ENCODE measurements at regions not wholly inside any gene's neighbourhood (a gene's known extent, or its start where the extent isn't known, plus 50 kb on each side); places are given as distances from the start of the nearest gene placed in this dataset.

GRCh38 chr7:35524112-35524804, 170.7 kb downstream of the HERPUD2 start:
- ATAC-seq (replicated peaks) = no peak
- H3K4me3 Mint-ChIP-seq = no peak overlapping the region
- H3K36me3 Mint-ChIP-seq = no peaks in the 10 kb centered on the region
- H3K4me1 Mint-ChIP-seq = peaks cover 2 to 7% of the 10 kb centered on the region in 2 donors
- no peak overlapping the region for H3K27ac Mint-ChIP-seq
- DNase-seq = no peak
- peaks cover 35 to 46% of the 10 kb centered on the region in 2 donors for H3K27me3 Mint-ChIP-seq
- H3K9me3 Mint-ChIP-seq = no peaks in the 10 kb centered on the region

- Mint-ChIP-seq H3K27me3 (peaks cover 37 to 48% of the 10 kb centered on the region in 2 donors), H3K4me3 (no peak overlapping the region), H3K4me1 (peaks cover 2 to 7% of the 10 kb centered on the region in 2 donors), H3K27ac (no peak overlapping the region), H3K36me3 (no peaks in the 10 kb centered on the region), H3K9me3 (no peaks in the 10 kb centered on the region)
- DNase-seq = no peak
- no peak for ATAC-seq (replicated peaks)
Measured at GRCh38 chr7:35523292-35523691, 171.6 kb downstream of the HERPUD2 start.

- no peak overlapping the region for H3K27ac Mint-ChIP-seq
- DNase-seq = no peak
- no peak for ATAC-seq (replicated peaks)
- peaks cover 2 to 7% of the 10 kb centered on the region in 2 donors for H3K4me1 Mint-ChIP-seq
- no peaks in the 10 kb centered on the region for H3K9me3 Mint-ChIP-seq
- no peaks in the 10 kb centered on the region for H3K36me3 Mint-ChIP-seq
- no peak overlapping the region for H3K4me3 Mint-ChIP-seq
- peaks cover 40 to 45% of the 10 kb centered on the region in 2 donors for H3K27me3 Mint-ChIP-seq
Measured at GRCh38 chr7:35522697-35523096, 172.2 kb downstream of the HERPUD2 start.

DNA sequence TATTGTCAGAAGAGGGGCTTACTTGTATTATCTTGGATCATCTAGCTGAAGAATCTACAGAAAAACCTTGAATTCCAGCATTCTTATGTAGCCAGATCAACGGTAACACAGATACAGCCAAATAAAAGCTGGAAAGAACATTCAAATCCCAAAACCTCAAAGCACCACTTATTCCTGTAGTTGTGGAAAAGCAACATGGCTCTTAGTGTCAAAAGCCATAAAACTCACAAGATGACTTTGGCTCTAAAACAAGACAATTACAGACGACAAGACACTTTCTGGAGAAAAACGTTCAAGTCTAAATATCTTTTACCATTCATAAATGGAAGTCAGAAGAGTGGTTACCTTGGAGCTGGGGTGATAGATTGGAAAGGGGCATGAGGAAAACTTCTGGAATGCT, 173.0 kb downstream of the HERPUD2 start:
- Mint-ChIP-seq H3K4me1 (peaks cover 2 to 7% of the 10 kb centered on the region in 2 donors), H3K36me3 (no peaks in the 10 kb centered on the region), H3K27ac (no peak overlapping the region), H3K9me3 (no peaks in the 10 kb centered on the region), H3K4me3 (no peak overlapping the region), H3K27me3 (peaks cover 36 to 41% of the 10 kb centered on the region in 2 donors)
- no peak for DNase-seq
- no peak for ATAC-seq (replicated peaks)

DNA sequence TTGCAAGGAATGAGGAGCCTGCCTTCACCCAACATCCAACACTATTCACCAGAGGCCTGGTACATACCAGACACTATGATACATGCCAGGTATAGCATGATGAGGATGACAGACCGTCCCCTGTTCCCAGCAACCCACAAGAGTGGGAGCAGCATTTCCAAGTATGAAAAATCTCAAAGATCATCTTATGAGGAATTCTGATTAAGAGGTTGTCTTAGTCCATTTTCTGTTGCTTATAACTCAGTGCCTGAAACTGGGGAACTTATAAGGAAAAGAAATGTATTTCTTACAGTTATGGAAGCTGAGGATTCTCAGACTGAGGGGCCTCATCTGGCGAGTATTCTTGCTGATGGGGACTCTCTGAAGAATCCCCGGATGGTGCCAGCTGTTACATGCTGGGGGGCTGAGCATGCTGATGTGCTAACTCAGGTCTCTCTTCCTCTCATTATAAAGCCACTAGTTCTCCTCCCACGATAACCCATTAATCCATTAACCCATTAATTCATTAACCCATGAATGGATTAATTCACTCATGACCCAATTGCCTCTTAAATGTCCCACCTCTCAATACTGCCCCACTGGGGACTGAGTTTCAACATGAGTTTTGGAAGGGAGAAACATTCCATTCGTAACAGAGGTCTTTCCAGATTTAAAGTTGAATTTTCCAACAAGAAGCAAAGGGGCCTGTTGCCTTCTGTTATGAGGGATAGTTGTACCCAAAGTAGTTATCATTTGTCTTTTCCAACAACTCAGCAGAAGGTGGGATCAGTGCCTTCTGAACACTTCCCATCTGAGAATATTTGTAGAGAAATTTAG, 173.9 kb downstream of the HERPUD2 start:
- Mint-ChIP-seq H3K9me3 (no peaks in the 10 kb centered on the region), H3K27ac (no peak overlapping the region), H3K27me3 (peaks cover 29 to 34% of the 10 kb centered on the region in 2 donors), H3K36me3 (no peaks in the 10 kb centered on the region), H3K4me3 (no peak overlapping the region), H3K4me1 (peaks cover 2 to 7% of the 10 kb centered on the region in 2 donors)
- DNase-seq = no peak
- ATAC-seq (replicated peaks) = no peak

GRCh38 chr7:35519971-35520809, 174.7 kb downstream of the HERPUD2 start:
- Mint-ChIP-seq H3K36me3 (no peaks in the 10 kb centered on the region), H3K27ac (no peak overlapping the region), H3K4me1 (peaks cover 2 to 7% of the 10 kb centered on the region in 2 donors), H3K9me3 (no peaks in the 10 kb centered on the region), H3K4me3 (no peak overlapping the region), H3K27me3 (peaks cover 29 to 34% of the 10 kb centered on the region in 2 donors)
- DNase-seq (peak; percentile 25), ATAC-seq (replicated peaks) (peak; percentile 77)

- Mint-ChIP-seq H3K36me3 (no peaks in the 10 kb centered on the region), H3K4me1 (peaks cover 2 to 7% of the 10 kb centered on the region in 2 donors), H3K27me3 (peaks cover 24 to 27% of the 10 kb centered on the region in 2 donors), H3K4me3 (no peak overlapping the region), H3K27ac (no peak overlapping the region), H3K9me3 (no peaks in the 10 kb centered on the region)
- ATAC-seq (replicated peaks) (no peak), DNase-seq (no peak)
Measured at GRCh38 chr7:35518767-35519166, 176.2 kb downstream of the HERPUD2 start.

- Mint-ChIP-seq H3K9me3 (no peaks in the 10 kb centered on the region), H3K4me1 (peaks cover 2 to 7% of the 10 kb centered on the region in 2 donors), H3K4me3 (no peak overlapping the region), H3K27ac (no peak overlapping the region), H3K27me3 (peaks cover 15 to 20% of the 10 kb centered on the region in 2 donors), H3K36me3 (no peaks in the 10 kb centered on the region)
- ATAC-seq (replicated peaks) (no peak), DNase-seq (no peak)
Measured at GRCh38 chr7:35516498-35516897, 178.4 kb downstream of the HERPUD2 start.

DNA sequence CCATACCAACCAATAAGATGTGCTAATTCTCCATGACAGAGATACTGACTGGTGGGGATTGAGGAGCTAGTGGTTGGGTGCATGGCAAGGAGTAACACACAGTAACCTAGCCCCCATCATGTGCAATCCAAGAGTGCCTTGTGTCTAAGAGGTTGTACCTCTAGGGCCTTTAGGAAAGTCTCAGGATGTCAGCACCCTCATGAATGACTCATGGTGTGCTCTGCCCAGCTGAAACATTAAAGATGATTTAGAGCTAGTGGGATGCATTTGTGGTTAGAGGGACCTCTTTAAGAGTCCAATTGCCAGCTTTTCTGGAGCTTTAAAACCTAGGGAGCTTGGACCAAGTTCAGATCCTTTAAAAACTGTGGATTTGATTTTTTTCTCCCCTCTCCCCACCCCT, 181.1 kb downstream of the HERPUD2 start:
- Mint-ChIP-seq H3K27me3 (peaks cover 13 to 25% of the 10 kb centered on the region in 2 donors), H3K36me3 (no peaks in the 10 kb centered on the region)
- DNase-seq = no peak

DNA sequence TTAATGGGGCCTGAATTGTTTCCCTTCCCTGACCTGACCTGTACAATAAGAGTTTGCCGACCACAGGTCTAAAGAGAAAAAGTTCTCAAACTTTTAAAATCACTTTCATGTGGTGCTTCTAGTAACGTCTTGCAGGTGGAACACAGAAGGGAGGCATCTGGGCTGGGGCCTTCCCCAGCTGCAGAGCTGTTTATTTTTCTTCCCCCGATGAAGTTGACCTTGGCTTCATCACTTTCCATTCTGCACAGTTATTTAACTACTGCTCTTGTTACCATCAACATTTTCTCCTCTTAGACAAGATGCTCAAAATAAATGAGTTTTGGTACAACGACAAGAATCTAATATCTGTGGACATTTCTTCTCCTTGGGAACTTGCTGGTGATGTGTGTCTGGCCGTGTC, 181.7 kb downstream of the HERPUD2 start:
- no peak for DNase-seq
- no peak overlapping the region for H3K4me3 Mint-ChIP-seq
- H3K4me1 Mint-ChIP-seq = no peaks in the 10 kb centered on the region
- H3K27me3 Mint-ChIP-seq = peaks cover 10 to 21% of the 10 kb centered on the region in 2 donors
- no peaks in the 10 kb centered on the region for H3K36me3 Mint-ChIP-seq
- H3K9me3 Mint-ChIP-seq = no peaks in the 10 kb centered on the region
- no peak for ATAC-seq (replicated peaks)
- H3K27ac Mint-ChIP-seq = no peak overlapping the region

More for the DNA sequence above, 181.1 kb downstream of the HERPUD2 start:
- no peak for ATAC-seq (replicated peaks)
- no peaks in the 10 kb centered on the region for H3K9me3 Mint-ChIP-seq
- H3K4me3 Mint-ChIP-seq = no peak overlapping the region
- H3K4me1 Mint-ChIP-seq = no peaks in the 10 kb centered on the region
- no peak overlapping the region for H3K27ac Mint-ChIP-seq

- H3K9me3 Mint-ChIP-seq = no peaks in the 10 kb centered on the region
- DNase-seq (no peak), ATAC-seq (replicated peaks) (no peak)
Measured at GRCh38 chr7:35512716-35513115, 182.2 kb downstream of the HERPUD2 start.

GRCh38 chr7:35508623-35509400, 186.1 kb downstream of the HERPUD2 start:
- no peaks in the 10 kb centered on the region for H3K4me1 Mint-ChIP-seq
- peaks cover 16 to 18% of the 10 kb centered on the region in 2 donors for H3K27me3 Mint-ChIP-seq
- H3K9me3 Mint-ChIP-seq = no peaks in the 10 kb centered on the region
- H3K4me3 Mint-ChIP-seq = no peak overlapping the region
- no peaks in the 10 kb centered on the region for H3K36me3 Mint-ChIP-seq
- ATAC-seq (replicated peaks) = no peak
- DNase-seq = no peak
- no peak overlapping the region for H3K27ac Mint-ChIP-seq

More at GRCh38 chr7:35512716-35513115, 182.2 kb downstream of the HERPUD2 start:
- no peaks in the 10 kb centered on the region for H3K36me3 Mint-ChIP-seq
- peaks cover 8 to 18% of the 10 kb centered on the region in 2 donors for H3K27me3 Mint-ChIP-seq
- H3K4me3 Mint-ChIP-seq = no peak overlapping the region
- no peak overlapping the region for H3K27ac Mint-ChIP-seq
- no peaks in the 10 kb centered on the region for H3K4me1 Mint-ChIP-seq

GRCh38 chr7:35505066-35505465, 189.9 kb downstream of the HERPUD2 start:
- H3K4me3 Mint-ChIP-seq = no peak overlapping the region
- H3K27ac Mint-ChIP-seq = no peak overlapping the region
- no peaks in the 10 kb centered on the region for H3K9me3 Mint-ChIP-seq
- H3K4me1 Mint-ChIP-seq = no peaks in the 10 kb centered on the region
- DNase-seq (no peak), ATAC-seq (replicated peaks) (no peak)
- H3K27me3 Mint-ChIP-seq = peaks cover 3 to 12% of the 10 kb centered on the region in 2 donors
- no peaks in the 10 kb centered on the region for H3K36me3 Mint-ChIP-seq
